Stomach smooth muscle (tissue), 2 donors: ENCODE measurements at regions not wholly inside any gene's neighbourhood (a gene's known extent, or its start where the extent isn't known, plus 50 kb on each side); places are given as distances from the start of the nearest gene placed in this dataset.

Source experiments
- H3K27ac ChIP-seq: one replicate; pipeline ENCODE4 v1.7.0; 2013; ENCODE audit warnings: mild to moderate bottlenecking, low read length, inconsistent platforms
- H3K27me3 ChIP-seq, 2 donors: one replicate each; pipeline ENCODE4 v1.7.0; 2013; ENCODE audit warnings: low read length in 2 of 2; ENCODE audit not compliant: insufficient read depth in 2 of 2, control insufficient read depth in 1 of 2
- H3K36me3 ChIP-seq, 2 donors: one replicate each; pipeline ENCODE4 v1.7.0; 2013; ENCODE audit warnings: low read length in 2 of 2; ENCODE audit not compliant: control insufficient read depth in 2 of 2, insufficient read depth in 2 of 2
- H3K4me1 ChIP-seq: one replicate; pipeline ENCODE4 v1.7.0; 2013; ENCODE audit warnings: low read length; ENCODE audit not compliant: control insufficient read depth, insufficient read depth
- H3K4me3 ChIP-seq, 2 donors: one replicate each; pipeline ENCODE4 v1.7.0; 2013; ENCODE audit warnings: low read length in 2 of 2
- H3K9ac ChIP-seq, 2 donors: one replicate each; pipeline ENCODE4 v1.7.0; 2013; ENCODE audit warnings: low read length in 2 of 2, mild to moderate bottlenecking in 1 of 2
- H3K9me3 ChIP-seq, 2 donors: one replicate each; pipeline ENCODE4 v1.7.0; 2013; ENCODE audit warnings: low read length in 2 of 2; ENCODE audit not compliant: control insufficient read depth in 2 of 2
- donor health status: healthy.
- donor health status: Pancreatic carcinoma.

DNA sequence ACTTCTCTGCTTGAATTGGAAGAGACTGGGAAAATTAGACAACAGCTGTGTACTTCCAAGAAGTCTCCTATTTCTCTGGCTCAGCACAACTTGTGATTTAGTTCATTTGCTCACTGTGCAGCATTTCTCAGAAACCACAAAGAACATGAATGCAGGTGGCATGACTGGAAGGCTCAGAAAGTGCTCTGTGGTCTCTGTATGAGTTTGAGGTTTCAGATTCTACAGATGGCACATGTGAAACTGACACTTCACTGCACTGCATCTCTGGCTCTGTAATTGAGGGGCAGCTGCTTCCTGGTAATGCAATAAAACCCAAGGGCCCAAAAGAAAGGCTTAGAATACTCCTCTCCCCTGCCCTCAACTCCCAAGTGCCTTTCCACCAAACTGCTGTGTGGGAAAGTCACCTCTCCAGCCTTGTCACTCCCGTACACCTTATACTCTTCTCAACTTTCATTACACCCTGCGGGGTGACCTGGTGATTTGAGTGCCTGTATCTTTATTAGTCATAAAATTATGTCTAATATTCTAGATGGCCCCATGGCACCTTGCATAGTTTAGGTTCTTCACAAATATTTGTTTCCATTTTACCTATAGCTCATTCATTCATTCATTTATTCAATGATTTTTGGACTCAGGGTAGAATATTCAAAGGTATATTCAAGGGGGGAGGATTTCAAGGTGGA is 82.5 kb downstream of the ESM1 start:
- no peak overlapping the region for H3K9ac ChIP-seq
- no peaks in the 10 kb centered on the region for H3K9me3 ChIP-seq
- peaks cover 0 to 9% of the 10 kb centered on the region in 2 donors for H3K27me3 ChIP-seq
- no peak overlapping the region for H3K4me3 ChIP-seq
- no peaks in the 10 kb centered on the region for H3K36me3 ChIP-seq
- H3K27ac ChIP-seq: no peak overlapping the region
- H3K4me1 ChIP-seq: no peaks in the 10 kb centered on the region

- H3K36me3 ChIP-seq: no peaks in the 10 kb centered on the region
- H3K4me1 ChIP-seq: no peaks in the 10 kb centered on the region
- no peak overlapping the region for H3K4me3 ChIP-seq
- no peaks in the 10 kb centered on the region for H3K9me3 ChIP-seq
- no peak overlapping the region for H3K9ac ChIP-seq
- no peak overlapping the region for H3K27ac ChIP-seq
- peaks cover 0 to 9% of the 10 kb centered on the region in 2 donors for H3K27me3 ChIP-seq
Observed at GRCh38 chr5:54900984-54901725, 84.2 kb downstream of the ESM1 start.

GRCh38 chr5:54897001-54897400 is 88.4 kb downstream of the ESM1 start:
- no peak overlapping the region for H3K27ac ChIP-seq
- peaks cover 0 to 9% of the 10 kb centered on the region in 2 donors for H3K27me3 ChIP-seq
- no peaks in the 10 kb centered on the region for H3K4me1 ChIP-seq
- H3K36me3 ChIP-seq: no peaks in the 10 kb centered on the region
- H3K9ac ChIP-seq: no peak overlapping the region
- no peaks in the 10 kb centered on the region for H3K9me3 ChIP-seq
- H3K4me3 ChIP-seq: no peak overlapping the region

GRCh38 chr5:54895816-54896341 is 89.5 kb downstream of the ESM1 start:
- Histone ChIP-seq H3K27ac (no peak overlapping the region), H3K27me3 (peaks cover 2% of the 10 kb centered on the region in 2 donors), H3K36me3 (no peaks in the 10 kb centered on the region), H3K9ac (no peak overlapping the region), H3K4me1 (no peaks in the 10 kb centered on the region), H3K9me3 (no peaks in the 10 kb centered on the region), H3K4me3 (no peak overlapping the region)

DNA sequence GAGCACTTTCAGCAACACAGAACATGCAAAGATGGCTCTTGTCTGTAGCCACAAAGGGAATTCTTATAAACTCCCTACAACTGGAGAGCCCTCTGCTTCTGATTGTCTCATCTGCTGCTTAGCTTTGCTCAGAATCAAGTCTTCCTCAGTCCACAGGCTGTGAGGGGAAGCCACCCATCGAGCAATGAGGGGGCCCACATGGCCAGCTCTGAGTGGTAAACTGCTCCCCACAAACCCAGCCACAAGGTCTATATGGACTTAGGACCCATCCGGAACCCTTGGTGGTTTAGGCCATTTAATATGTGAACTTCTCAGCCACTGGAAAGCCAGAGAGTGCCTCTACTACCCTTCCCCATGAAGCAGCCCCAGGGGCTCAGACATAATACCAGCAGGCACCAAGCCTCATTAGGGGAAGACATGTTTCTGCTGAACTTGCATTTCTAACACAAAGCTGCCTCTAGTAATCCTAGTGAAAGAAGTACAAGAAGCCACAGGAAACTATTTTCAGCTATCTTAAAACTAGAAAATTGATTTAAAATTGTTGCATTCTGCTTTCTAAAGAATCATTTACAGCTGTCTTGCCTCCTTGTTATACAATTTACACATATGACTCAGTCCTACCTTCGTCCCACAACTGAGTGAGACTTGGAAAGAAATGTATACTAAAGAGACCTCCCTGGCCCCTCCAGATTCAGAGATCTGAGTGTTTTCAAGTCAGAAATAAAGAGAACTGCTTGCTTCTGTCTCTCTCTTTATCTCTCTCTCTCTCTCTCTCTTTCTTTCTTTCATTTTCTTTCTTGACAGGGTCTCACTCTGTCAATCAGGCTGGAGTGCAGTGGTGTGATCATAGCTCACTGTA is 90.2 kb downstream of the ESM1 start:
- peaks cover 0 to 2% of the 10 kb centered on the region in 2 donors for H3K27me3 ChIP-seq
- H3K27ac ChIP-seq: no peak overlapping the region
- H3K36me3 ChIP-seq: no peaks in the 10 kb centered on the region
- H3K4me3 ChIP-seq: no peak overlapping the region
- H3K9me3 ChIP-seq: no peaks in the 10 kb centered on the region
- H3K4me1 ChIP-seq: no peaks in the 10 kb centered on the region
- H3K9ac ChIP-seq: no peak overlapping the region

DNA sequence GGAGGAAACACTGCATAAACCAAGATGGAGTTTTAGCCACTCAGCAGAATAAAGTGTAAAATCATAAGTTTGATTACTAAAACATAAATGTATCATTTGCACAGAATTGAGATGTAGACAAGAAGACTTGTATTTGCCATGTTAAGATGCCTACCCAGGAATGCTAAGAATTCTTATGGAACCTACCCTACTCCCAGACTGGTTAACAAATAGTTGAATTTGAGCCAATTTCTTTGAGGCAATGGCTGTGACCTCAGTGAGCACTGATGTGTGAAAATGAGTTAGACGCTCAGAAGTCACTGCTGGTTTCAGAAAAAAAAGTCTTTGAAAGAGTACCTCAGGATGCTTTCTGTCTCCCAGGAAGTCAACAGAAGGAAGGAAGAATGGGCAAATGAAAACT is 95.6 kb downstream of the ESM1 start:
- H3K27ac ChIP-seq: no peak overlapping the region
- peaks cover 2% of the 10 kb centered on the region in 2 donors for H3K27me3 ChIP-seq
- H3K9me3 ChIP-seq: no peaks in the 10 kb centered on the region

DNA sequence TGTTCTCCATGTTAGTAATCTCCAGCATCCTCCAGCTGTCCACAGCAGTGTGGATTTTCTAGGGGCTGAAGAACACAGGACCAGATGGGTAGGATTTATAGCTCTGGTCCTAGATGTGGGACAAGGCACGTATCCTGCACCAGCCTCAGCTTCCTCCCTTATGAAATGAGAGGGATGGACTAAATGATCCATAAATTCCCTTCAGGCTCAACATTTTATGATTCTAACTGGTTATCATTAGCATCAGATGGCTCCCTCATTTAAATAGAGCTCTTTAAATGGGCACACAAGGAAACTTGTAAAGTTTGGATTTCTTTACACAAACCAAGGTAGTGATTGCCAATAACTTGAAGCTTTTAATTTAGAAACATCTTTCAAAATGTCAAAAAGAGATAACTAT is 97.7 kb downstream of the ESM1 start:
- Histone ChIP-seq H3K4me3 (no peak overlapping the region), H3K9me3 (no peaks in the 10 kb centered on the region), H3K27me3 (peaks cover 2% of the 10 kb centered on the region in 2 donors)

More for the DNA sequence above, 95.6 kb downstream of the ESM1 start:
- Histone ChIP-seq H3K36me3 (no peaks in the 10 kb centered on the region), H3K9ac (no peak overlapping the region), H3K4me3 (no peak overlapping the region), H3K4me1 (no peaks in the 10 kb centered on the region)

DNA sequence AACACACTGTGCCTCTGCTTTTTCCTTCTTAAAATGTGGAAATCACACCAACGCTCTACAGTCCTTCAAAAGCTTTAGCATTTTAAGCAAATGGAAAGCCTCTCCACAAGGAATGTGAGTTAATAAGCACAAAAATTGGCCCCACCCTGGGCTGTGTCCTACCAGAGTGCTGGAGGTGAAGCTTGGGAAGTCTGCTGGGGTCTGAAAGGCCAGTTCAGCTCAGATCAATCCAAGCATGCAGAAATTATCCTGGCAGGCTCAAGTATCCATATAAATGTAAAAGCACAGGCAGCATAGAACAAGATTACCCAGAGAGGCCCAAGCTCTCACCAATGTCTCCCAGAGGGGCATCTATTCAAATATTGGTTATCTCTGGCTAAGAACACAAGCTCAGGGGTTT is 98.5 kb downstream of the ESM1 start:
- H3K4me1 ChIP-seq: peaks cover 5% of the 10 kb centered on the region
- no peaks in the 10 kb centered on the region for H3K36me3 ChIP-seq
- no peak overlapping the region for H3K4me3 ChIP-seq
- peaks cover 2% of the 10 kb centered on the region in 2 donors for H3K27me3 ChIP-seq
- no peak overlapping the region for H3K27ac ChIP-seq
- no peaks in the 10 kb centered on the region for H3K9me3 ChIP-seq
- H3K9ac ChIP-seq: no peak overlapping the region

More for the DNA sequence above, 97.7 kb downstream of the ESM1 start:
- Histone ChIP-seq H3K4me1 (peaks cover 5% of the 10 kb centered on the region), H3K9ac (no peak overlapping the region), H3K36me3 (no peaks in the 10 kb centered on the region), H3K27ac (no peak overlapping the region)

DNA sequence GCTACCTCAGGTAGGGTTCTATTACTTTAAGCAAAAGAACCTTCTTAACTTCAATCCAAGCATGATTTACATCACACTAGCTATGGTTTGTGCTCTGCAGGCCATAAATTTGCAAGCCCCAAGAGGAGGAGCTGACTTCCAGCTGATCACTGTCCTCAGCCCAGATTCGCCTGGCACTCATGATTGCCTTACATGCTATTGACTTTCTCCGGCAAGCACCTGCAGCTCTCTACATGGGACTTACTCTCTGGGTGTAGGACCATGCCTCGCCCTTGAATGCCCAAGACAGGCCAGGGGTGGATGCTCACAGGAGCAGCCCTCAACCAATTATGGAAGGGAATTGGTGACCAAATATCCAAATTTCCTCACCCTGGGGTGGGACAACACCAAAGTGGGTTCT is 99.8 kb downstream of the ESM1 start:
- Histone ChIP-seq H3K4me3 (no peak overlapping the region), H3K9me3 (no peaks in the 10 kb centered on the region), H3K4me1 (peaks cover 5% of the 10 kb centered on the region), H3K9ac (no peak overlapping the region), H3K27ac (no peak overlapping the region), H3K27me3 (peaks cover 0 to 2% of the 10 kb centered on the region in 2 donors), H3K36me3 (no peaks in the 10 kb centered on the region)

- Histone ChIP-seq H3K9ac (no peak overlapping the region), H3K27ac (no peak overlapping the region), H3K27me3 (peaks cover 0 to 2% of the 10 kb centered on the region in 2 donors), H3K9me3 (no peaks in the 10 kb centered on the region), H3K4me3 (peak overlapping the region; percentile 53 to 75), H3K36me3 (no peaks in the 10 kb centered on the region), H3K4me1 (peaks cover 5% of the 10 kb centered on the region)
Observed at GRCh38 chr5:54884195-54884536, 101.2 kb downstream of the ESM1 start.
